HEK293 (cell line): ENCODE measurements at regions not wholly inside any gene's neighbourhood (a gene's known extent, or its start where the extent isn't known, plus 50 kb on each side); places are given as distances from the start of the nearest gene placed in this dataset.

Experiments used
- CTCF ChIA-PET: fragments of 350-600 bp; formaldehyde crosslinking; extraction: SDS; loops from one replicate; lab custom pipeline; 2021; ENCODE audit warnings: antibody characterized with exemption; lab: Yijun Ruan, JAX
- POLR2A ChIA-PET: fragments of 300-600 bp; formaldehyde crosslinking; extraction: SDS; loops from one replicate; lab custom pipeline; 2020; ENCODE audit warnings: antibody characterized with exemption, inconsistent platforms; lab: Yijun Ruan, JAX
- H3K27ac ChIP-seq: fragments of 200-500 bp; sonication (Bioruptor generic); 2 replicates; pipeline ENCODE4 v1.5.1; 2014; ENCODE audit warnings: low read depth, low read length, control low read depth, inconsistent platforms; ENCODE audit errors: extremely low read depth
- H3K36me3 ChIP-seq, 2 experiments: fragments of 200-500 bp in 1 of 2; sonication (Bioruptor generic) in 1 of 2; 1 replicate in 1 of 2; 2 replicates in 1 of 2; pipeline ENCODE4 v1.5.1; 2014 to 2017; ENCODE audit warnings: inconsistent platforms in 2 of 2, low read length in 2 of 2; ENCODE audit not compliant: control insufficient read depth in 2 of 2, insufficient read depth in 1 of 2
- H3K4me1 ChIP-seq: fragments of 200-500 bp; sonication (Bioruptor generic); 2 replicates; pipeline ENCODE4 v1.5.1; 2014; ENCODE audit warnings: mild to moderate bottlenecking, low read length, inconsistent platforms; ENCODE audit not compliant: control insufficient read depth, insufficient read depth
- H3K4me3 ChIP-seq: 2 replicates; pipeline ENCODE4 v1.5.1; 2011; ENCODE audit warnings: low read depth, mild to moderate bottlenecking, control low read depth, low read length, moderate library complexity
- H3K9me3 ChIP-seq: fragments of 200-500 bp; sonication (Bioruptor generic); 2 replicates; pipeline ENCODE4 v1.5.1; 2014; ENCODE audit warnings: low read depth, low read length, inconsistent platforms; ENCODE audit not compliant: control insufficient read depth, insufficient read depth
- BCL11B ChIP-seq: fragments of 450-650 bp; formaldehyde crosslinking; IDR thresholded peaks from 2 replicates; pipeline ENCODE4 v1.5.1; 2016; ENCODE audit warnings: low read depth, missing biosample characterization, missing genetic modification characterization
- GFI1B ChIP-seq: fragments of 450-650 bp; formaldehyde crosslinking; IDR thresholded peaks from 2 replicates; pipeline ENCODE4 v1.5.1; 2016; ENCODE audit warnings: missing biosample characterization, missing genetic modification characterization
- GLI2 ChIP-seq: fragments of 450-650 bp; formaldehyde crosslinking; IDR thresholded peaks from 2 replicates; pipeline ENCODE4; 2017; ENCODE audit warnings: missing biosample characterization, missing genetic modification characterization, low read depth, borderline replicate concordance
- HOXA7 ChIP-seq: sonication (generic); formaldehyde crosslinking; IDR thresholded peaks from 2 replicates; pipeline ENCODE4 v1.8.1; 2022; ENCODE audit warnings: missing genetic modification reagents, borderline replicate concordance
- MEIS1 ChIP-seq: sonication (generic); formaldehyde crosslinking; IDR thresholded peaks from 2 replicates; pipeline ENCODE4 v1.8.1; 2022; ENCODE audit warnings: missing genetic modification reagents, mild to moderate bottlenecking, borderline replicate concordance
- REPIN1 ChIP-seq: fragments of 450-650 bp; formaldehyde crosslinking; IDR thresholded peaks from 2 replicates; pipeline ENCODE4 v1.5.1; 2017; ENCODE audit warnings: missing biosample characterization, missing genetic modification characterization, low read depth
- SP7 ChIP-seq: fragments of 450-650 bp; formaldehyde crosslinking; IDR thresholded peaks from 2 replicates; pipeline ENCODE4 v1.5.1; 2016; ENCODE audit warnings: missing biosample characterization, missing genetic modification characterization
- TCF7L2 ChIP-seq: IDR thresholded peaks from 2 replicates; pipeline ENCODE4 v1.6.1; 2011; ENCODE audit warnings: low read depth, mild to moderate bottlenecking, inconsistent platforms, low read length, moderate library complexity, borderline replicate concordance
- TRIM28 ChIP-seq: IDR thresholded peaks from 2 replicates; pipeline ENCODE4 v1.6.1; 2011; ENCODE audit warnings: low read length, control low read depth, borderline replicate concordance
- ZIC2 ChIP-seq: fragments of 450-650 bp; formaldehyde crosslinking; IDR thresholded peaks from 2 replicates; pipeline ENCODE4 v1.5.1; 2016; ENCODE audit warnings: missing biosample characterization, missing genetic modification characterization
- ZNF391 ChIP-seq: fragments of 450-650 bp; formaldehyde crosslinking; IDR thresholded peaks from 2 replicates; pipeline ENCODE4 v1.5.1; 2016; ENCODE audit warnings: low read depth, missing biosample characterization, missing genetic modification characterization, borderline replicate concordance
- ZNF404 ChIP-seq: fragments of 450-650 bp; formaldehyde crosslinking; IDR thresholded peaks from 2 replicates; pipeline ENCODE4 v1.5.1; 2017; ENCODE audit warnings: missing biosample characterization, missing genetic modification characterization
- ZNF501 ChIP-seq: fragments of 450-650 bp; formaldehyde crosslinking; IDR thresholded peaks from 2 replicates; pipeline ENCODE4 v1.5.1; 2016; ENCODE audit warnings: missing biosample characterization, missing genetic modification characterization
- ZNF514 ChIP-seq: fragments of 450-650 bp; formaldehyde crosslinking; IDR thresholded peaks from 2 replicates; pipeline ENCODE4 v1.5.1; 2016; ENCODE audit warnings: missing biosample characterization, missing genetic modification characterization
- ZNF585B ChIP-seq: fragments of 450-650 bp; formaldehyde crosslinking; IDR thresholded peaks from 2 replicates; pipeline ENCODE4 v1.5.1; 2016; ENCODE audit warnings: missing biosample characterization, missing genetic modification characterization
- ZNF596 ChIP-seq: fragments of 450-650 bp; IDR thresholded peaks from 2 replicates; pipeline ENCODE4 v1.5.0; 2018; ENCODE audit warnings: missing biosample characterization, mild to moderate bottlenecking, missing genetic modification characterization, moderate library complexity
- ZNF677 ChIP-seq: fragments of 450-650 bp; IDR thresholded peaks from 2 replicates; pipeline ENCODE4 v1.5.0; 2018; ENCODE audit warnings: missing biosample characterization, mild to moderate bottlenecking, missing genetic modification characterization, moderate library complexity
- ZNF776 ChIP-seq: fragments of 450-650 bp; formaldehyde crosslinking; IDR thresholded peaks from 2 replicates; pipeline ENCODE4 v1.5.0; 2017; ENCODE audit warnings: missing biosample characterization, missing genetic modification characterization, borderline replicate concordance
- ZNF837 ChIP-seq: fragments of 450-650 bp; formaldehyde crosslinking; IDR thresholded peaks from 2 replicates; pipeline ENCODE4 v1.5.1; 2016; ENCODE audit warnings: missing biosample characterization, missing genetic modification characterization
- TF ChIP-seq, protein P1 (sequence below): fragments of 450-650 bp; formaldehyde crosslinking; IDR thresholded peaks from 2 replicates; pipeline ENCODE4 v1.5.1; 2017; ENCODE audit warnings: missing biosample characterization, missing genetic modification characterization
- TF ChIP-seq, protein P2 (sequence below): fragments of 450-650 bp; formaldehyde crosslinking; IDR thresholded peaks from 2 replicates; pipeline ENCODE4 v1.5.1; 2017; ENCODE audit warnings: missing biosample characterization, mild to moderate bottlenecking, missing genetic modification characterization, moderate library complexity
- TF ChIP-seq, protein P3 (sequence below): fragments of 450-650 bp; formaldehyde crosslinking; IDR thresholded peaks from 2 replicates; pipeline ENCODE4 v1.5.1; 2016; ENCODE audit warnings: missing biosample characterization, missing genetic modification characterization, borderline replicate concordance
- TF ChIP-seq, protein P4 (sequence below): fragments of 450-650 bp; formaldehyde crosslinking; IDR thresholded peaks from 2 replicates; pipeline ENCODE4 v1.5.1; 2016; ENCODE audit warnings: missing biosample characterization, missing genetic modification characterization
- TF ChIP-seq, protein P5 (sequence below): fragments of 450-650 bp; formaldehyde crosslinking; IDR thresholded peaks from 2 replicates; pipeline ENCODE4 v1.5.1; 2016; ENCODE audit warnings: missing biosample characterization, missing genetic modification characterization

DNA sequence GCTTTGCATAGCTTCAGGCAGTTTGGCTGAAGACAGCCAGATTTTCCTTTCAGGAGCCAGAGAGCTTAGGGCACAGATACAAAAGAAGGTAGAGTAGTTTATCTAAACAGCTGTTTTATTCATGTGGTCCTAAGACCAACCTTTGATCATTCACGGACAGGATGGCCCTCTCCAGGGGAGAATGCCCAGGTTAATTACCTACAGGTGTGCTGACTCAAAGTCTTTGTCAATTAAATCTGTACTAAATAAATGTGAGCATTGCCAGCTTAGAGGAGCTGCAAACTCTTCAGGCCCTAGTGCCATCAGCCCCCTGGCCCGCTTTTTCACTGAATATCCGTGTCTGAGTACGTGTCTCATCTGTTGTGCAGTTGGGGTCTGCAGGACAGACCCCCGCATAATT, 554.7 kb downstream of the NUP35 start:
- TF ChIP-seq ZNF837 (tag by site-specific recombination) (no peak), REPIN1 (tag by site-specific recombination) (no peak), ZNF776 (tag by site-specific recombination) (no peak), BCL11B (tag by site-specific recombination) (no peak), ZNF596 (tag by site-specific recombination) (no peak), ZNF391 (no peak), GLI2 (tag by site-specific recombination) (no peak), ZIC2 (tag by site-specific recombination) (no peak), TRIM28 (no peak), ZNF404 (tag by site-specific recombination) (no peak), HOXA7 (CRISPR knock-in tag) (no peak)
- TF ChIP-seq, protein P1, sequence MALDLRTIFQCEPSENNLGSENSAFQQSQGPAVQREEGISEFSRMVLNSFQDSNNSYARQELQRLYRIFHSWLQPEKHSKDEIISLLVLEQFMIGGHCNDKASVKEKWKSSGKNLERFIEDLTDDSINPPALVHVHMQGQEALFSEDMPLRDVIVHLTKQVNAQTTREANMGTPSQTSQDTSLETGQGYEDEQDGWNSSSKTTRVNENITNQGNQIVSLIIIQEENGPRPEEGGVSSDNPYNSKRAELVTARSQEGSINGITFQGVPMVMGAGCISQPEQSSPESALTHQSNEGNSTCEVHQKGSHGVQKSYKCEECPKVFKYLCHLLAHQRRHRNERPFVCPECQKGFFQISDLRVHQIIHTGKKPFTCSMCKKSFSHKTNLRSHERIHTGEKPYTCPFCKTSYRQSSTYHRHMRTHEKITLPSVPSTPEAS (tag by site-specific recombination) = no peak
- TF ChIP-seq, protein P2, sequence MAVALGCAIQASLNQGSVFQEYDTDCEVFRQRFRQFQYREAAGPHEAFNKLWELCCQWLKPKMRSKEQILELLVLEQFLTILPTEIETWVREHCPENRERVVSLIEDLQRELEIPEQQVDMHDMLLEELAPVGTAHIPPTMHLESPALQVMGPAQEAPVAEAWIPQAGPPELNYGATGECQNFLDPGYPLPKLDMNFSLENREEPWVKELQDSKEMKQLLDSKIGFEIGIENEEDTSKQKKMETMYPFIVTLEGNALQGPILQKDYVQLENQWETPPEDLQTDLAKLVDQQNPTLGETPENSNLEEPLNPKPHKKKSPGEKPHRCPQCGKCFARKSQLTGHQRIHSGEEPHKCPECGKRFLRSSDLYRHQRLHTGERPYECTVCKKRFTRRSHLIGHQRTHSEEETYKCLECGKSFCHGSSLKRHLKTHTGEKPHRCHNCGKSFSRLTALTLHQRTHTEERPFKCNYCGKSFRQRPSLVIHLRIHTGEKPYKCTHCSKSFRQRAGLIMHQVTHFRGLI (tag by site-specific recombination) = no peak
- H3K4me3 ChIP-seq = no peak overlapping the region
- H3K36me3 ChIP-seq = no peaks in the 10 kb centered on the region
- H3K27ac ChIP-seq = no peak overlapping the region
- CTCF ChIA-PET = no interaction called here
- POLR2A ChIA-PET = no interaction called here
- no peaks in the 10 kb centered on the region for H3K4me1 ChIP-seq
- no peaks in the 10 kb centered on the region for H3K9me3 ChIP-seq

DNA sequence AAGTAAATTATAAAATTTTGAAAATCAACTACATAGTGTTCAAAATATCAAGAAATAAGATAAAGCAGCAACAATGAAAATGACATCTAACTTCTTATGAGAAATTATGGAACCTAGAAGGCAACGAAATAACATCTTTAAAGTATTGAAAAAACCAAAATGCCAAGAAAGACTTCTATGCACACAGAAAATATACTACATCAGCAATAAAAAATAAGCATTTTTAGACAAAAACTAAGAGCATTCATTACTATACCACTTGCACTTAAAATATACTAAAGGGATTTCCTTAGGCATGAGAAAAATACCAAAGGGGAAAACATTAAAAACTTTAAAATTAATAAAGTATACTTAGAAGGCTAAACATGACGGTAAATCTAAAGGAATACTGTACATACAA, 556.3 kb downstream of the NUP35 start:
- POLR2A ChIA-PET = no interaction called here
- Histone ChIP-seq H3K4me1 (no peaks in the 10 kb centered on the region), H3K4me3 (no peak overlapping the region), H3K27ac (no peak overlapping the region), H3K36me3 (no peaks in the 10 kb centered on the region), H3K9me3 (no peaks in the 10 kb centered on the region)
- CTCF ChIA-PET = no interaction called here
- TF ChIP-seq ZNF585B (tag by site-specific recombination) = no peak
- TF ChIP-seq, protein P3, sequence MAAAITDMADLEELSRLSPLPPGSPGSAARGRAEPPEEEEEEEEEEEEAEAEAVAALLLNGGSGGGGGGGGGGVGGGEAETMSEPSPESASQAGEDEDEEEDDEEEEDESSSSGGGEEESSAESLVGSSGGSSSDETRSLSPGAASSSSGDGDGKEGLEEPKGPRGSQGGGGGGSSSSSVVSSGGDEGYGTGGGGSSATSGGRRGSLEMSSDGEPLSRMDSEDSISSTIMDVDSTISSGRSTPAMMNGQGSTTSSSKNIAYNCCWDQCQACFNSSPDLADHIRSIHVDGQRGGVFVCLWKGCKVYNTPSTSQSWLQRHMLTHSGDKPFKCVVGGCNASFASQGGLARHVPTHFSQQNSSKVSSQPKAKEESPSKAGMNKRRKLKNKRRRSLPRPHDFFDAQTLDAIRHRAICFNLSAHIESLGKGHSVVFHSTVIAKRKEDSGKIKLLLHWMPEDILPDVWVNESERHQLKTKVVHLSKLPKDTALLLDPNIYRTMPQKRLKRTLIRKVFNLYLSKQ = no peak
- TF ChIP-seq, protein P4, sequence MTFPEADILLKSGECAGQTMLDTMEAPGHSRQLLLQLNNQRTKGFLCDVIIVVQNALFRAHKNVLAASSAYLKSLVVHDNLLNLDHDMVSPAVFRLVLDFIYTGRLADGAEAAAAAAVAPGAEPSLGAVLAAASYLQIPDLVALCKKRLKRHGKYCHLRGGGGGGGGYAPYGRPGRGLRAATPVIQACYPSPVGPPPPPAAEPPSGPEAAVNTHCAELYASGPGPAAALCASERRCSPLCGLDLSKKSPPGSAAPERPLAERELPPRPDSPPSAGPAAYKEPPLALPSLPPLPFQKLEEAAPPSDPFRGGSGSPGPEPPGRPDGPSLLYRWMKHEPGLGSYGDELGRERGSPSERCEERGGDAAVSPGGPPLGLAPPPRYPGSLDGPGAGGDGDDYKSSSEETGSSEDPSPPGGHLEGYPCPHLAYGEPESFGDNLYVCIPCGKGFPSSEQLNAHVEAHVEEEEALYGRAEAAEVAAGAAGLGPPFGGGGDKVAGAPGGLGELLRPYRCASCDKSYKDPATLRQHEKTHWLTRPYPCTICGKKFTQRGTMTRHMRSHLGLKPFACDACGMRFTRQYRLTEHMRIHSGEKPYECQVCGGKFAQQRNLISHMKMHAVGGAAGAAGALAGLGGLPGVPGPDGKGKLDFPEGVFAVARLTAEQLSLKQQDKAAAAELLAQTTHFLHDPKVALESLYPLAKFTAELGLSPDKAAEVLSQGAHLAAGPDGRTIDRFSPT (tag by site-specific recombination) = no peak
- no peak for TF ChIP-seq TCF7L2
- no peak for TF ChIP-seq SP7
- no peak for TF ChIP-seq ZNF677 (tag by site-specific recombination)
- TF ChIP-seq ZNF501 (tag by site-specific recombination) = no peak
- TF ChIP-seq ZNF514 = no peak
- TF ChIP-seq GFI1B (tag by site-specific recombination) = no peak
- TF ChIP-seq, protein P5, sequence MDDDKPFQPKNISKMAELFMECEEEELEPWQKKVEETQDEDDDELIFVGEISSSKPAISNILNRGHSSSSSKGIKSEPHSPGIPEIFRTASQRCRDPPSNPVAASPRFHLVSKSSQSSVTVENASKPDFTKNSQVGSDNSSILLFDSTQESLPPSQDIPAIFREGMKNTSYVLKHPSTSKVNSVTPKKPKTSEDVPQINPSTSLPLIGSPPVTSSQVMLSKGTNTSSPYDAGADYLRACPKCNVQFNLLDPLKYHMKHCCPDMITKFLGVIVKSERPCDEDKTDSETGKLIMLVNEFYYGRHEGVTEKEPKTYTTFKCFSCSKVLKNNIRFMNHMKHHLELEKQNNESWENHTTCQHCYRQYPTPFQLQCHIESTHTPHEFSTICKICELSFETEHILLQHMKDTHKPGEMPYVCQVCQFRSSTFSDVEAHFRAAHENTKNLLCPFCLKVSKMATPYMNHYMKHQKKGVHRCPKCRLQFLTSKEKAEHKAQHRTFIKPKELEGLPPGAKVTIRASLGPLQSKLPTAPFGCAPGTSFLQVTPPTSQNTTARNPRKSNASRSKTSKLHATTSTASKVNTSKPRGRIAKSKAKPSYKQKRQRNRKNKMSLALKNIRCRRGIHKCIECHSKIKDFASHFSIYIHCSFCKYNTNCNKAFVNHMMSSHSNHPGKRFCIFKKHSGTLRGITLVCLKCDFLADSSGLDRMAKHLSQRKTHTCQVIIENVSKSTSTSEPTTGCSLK (tag by site-specific recombination) = no peak
- TF ChIP-seq MEIS1 = no peak
